IMR-90 (cell line): ENCODE measurements at regions not wholly inside any gene's neighbourhood (a gene's known extent, or its start where the extent isn't known, plus 50 kb on each side); places are given as distances from the start of the nearest gene placed in this dataset.

Experiments used
- ATAC-seq: fragments of 200-7000 bp; cut with Tn5 transposase; 2 replicates; pipeline ENCODE4 v1.9.1; 2020; ENCODE audit warnings: low read depth, mild to moderate bottlenecking, moderate library complexity
- BruUV-seq: library from RNA; stranded (reverse); fragments of 400-500 nt; replicated peaks from 2 replicates; lab custom pipeline; 2021; lab: Mats Ljungman, UMichigan
- CTCF ChIA-PET: fragments of 300-600 bp; formaldehyde crosslinking; extraction: SDS; loops from one replicate; lab custom pipeline; 2021; ENCODE audit warnings: antibody characterized with exemption; lab: Yijun Ruan, JAX
- POLR2A ChIA-PET: fragments of 300-600 bp; sonication (Branson Sonifier 250); formaldehyde crosslinking; loops from one replicate; lab custom pipeline; 2022; ENCODE audit warnings: antibody characterized with exemption; ENCODE audit not compliant: unreplicated experiment; lab: Charles Lee
- DNase-seq: peaks from one replicate; pipeline ENCODE4 v3.0.0; 2013
- H2AFZ ChIP-seq: replicated peaks from 2 replicates; pipeline ENCODE3; 2013; ENCODE audit warnings: low read length, mild to moderate bottlenecking; ENCODE audit not compliant: poor library complexity
- H2AK5ac ChIP-seq: 2 replicates; pipeline ENCODE4 v1.6.1; 2013; ENCODE audit warnings: low read depth, low read length, inconsistent platforms
- H2AK9ac ChIP-seq: replicated peaks from 2 replicates; pipeline ENCODE3; 2013; ENCODE audit warnings: mild to moderate bottlenecking, low read depth, low read length, moderate library complexity; ENCODE audit not compliant: poor library complexity
- H2BK120ac ChIP-seq: 2 replicates; pipeline ENCODE4 v1.6.1; 2013; ENCODE audit warnings: low read depth, low read length, inconsistent platforms
- H2BK15ac ChIP-seq: 3 replicates; pipeline ENCODE4 v1.6.1; 2013; ENCODE audit warnings: low read depth, low read length, inconsistent platforms
- H2BK20ac ChIP-seq: 2 replicates; pipeline ENCODE4 v1.6.1; 2013; ENCODE audit warnings: low read depth, mild to moderate bottlenecking, inconsistent platforms, low read length, moderate library complexity
- H2BK5ac ChIP-seq: 2 replicates; pipeline ENCODE4 v1.6.1; 2013; ENCODE audit warnings: mild to moderate bottlenecking, low read depth, low read length, inconsistent platforms; ENCODE audit not compliant: poor library complexity, severe bottlenecking
- H3K14ac ChIP-seq: replicated peaks from 2 replicates; pipeline ENCODE4 v1.6.1; 2013; ENCODE audit warnings: low read depth, low read length, inconsistent platforms
- H3K18ac ChIP-seq: 2 replicates; pipeline ENCODE4 v1.6.1; 2013; ENCODE audit warnings: low read depth, low read length, control low read depth
- H3K23ac ChIP-seq: 2 replicates; pipeline ENCODE4 v1.6.1; 2013; ENCODE audit warnings: low read depth, low read length, inconsistent platforms
- H3K27ac ChIP-seq: 2 replicates; pipeline ENCODE4 v1.5.1; 2013; ENCODE audit warnings: mild to moderate bottlenecking, control low read depth, low read length; ENCODE audit not compliant: insufficient read depth
- H3K27me3 ChIP-seq: 2 replicates; pipeline ENCODE4 v1.6.1; 2013; ENCODE audit warnings: low read length; ENCODE audit not compliant: control insufficient read depth, insufficient read depth
- H3K36me3 ChIP-seq: 2 replicates; pipeline ENCODE4 v1.6.1; 2013; ENCODE audit warnings: low read length, mixed read lengths; ENCODE audit not compliant: control insufficient read depth, insufficient read depth
- H3K4ac ChIP-seq: 2 replicates; pipeline ENCODE4 v1.6.1; 2013; ENCODE audit warnings: low read depth, low read length, inconsistent platforms
- H3K4me1 ChIP-seq: 2 replicates; pipeline ENCODE4 v1.6.1; 2013; ENCODE audit warnings: low read length, mixed read lengths; ENCODE audit not compliant: control insufficient read depth, insufficient read depth
- H3K4me2 ChIP-seq: 2 replicates; pipeline ENCODE4 v1.6.1; 2013; ENCODE audit warnings: low read depth, mild to moderate bottlenecking, control low read depth, low read length, moderate library complexity
- H3K4me3 ChIP-seq: 2 replicates; pipeline ENCODE4 v1.5.1; 2013; ENCODE audit warnings: low read depth, mild to moderate bottlenecking, control low read depth, low read length, moderate library complexity; ENCODE audit not compliant: insufficient read depth
- H3K56ac ChIP-seq: 2 replicates; pipeline ENCODE4 v1.6.1; 2013; ENCODE audit warnings: low read length, inconsistent platforms; ENCODE audit not compliant: insufficient read depth; ENCODE audit errors: extremely low read depth
- H3K79me1 ChIP-seq, 2 experiments: 2 replicates each; pipeline ENCODE4 v1.6.1; 2013; ENCODE audit warnings: low read length in 2 of 2, inconsistent platforms in 1 of 2, low read depth in 1 of 2
- H3K9ac ChIP-seq: 2 replicates; pipeline ENCODE4 v1.6.1; 2013; ENCODE audit warnings: low read depth, low read length, control low read depth
- H3K9me1 ChIP-seq: 2 replicates; pipeline ENCODE4 v1.6.1; 2013; ENCODE audit warnings: low read length, inconsistent platforms; ENCODE audit not compliant: insufficient read depth
- H3K9me3 ChIP-seq: 2 replicates; pipeline ENCODE4 v1.6.1; 2013; ENCODE audit warnings: low read length; ENCODE audit not compliant: control insufficient read depth, insufficient read depth
- H4K20me1 ChIP-seq: 2 replicates; pipeline ENCODE4 v1.6.1; 2013; ENCODE audit warnings: low read length, inconsistent platforms; ENCODE audit not compliant: insufficient read depth
- H4K5ac ChIP-seq: 2 replicates; pipeline ENCODE4 v1.6.1; 2013; ENCODE audit warnings: mild to moderate bottlenecking, low read depth, low read length, control low read depth
- H4K8ac ChIP-seq, 2 experiments: 2 replicates each; pipeline ENCODE4 v1.6.1; 2013; ENCODE audit warnings: low read depth in 2 of 2, low read length in 2 of 2, control low read depth in 1 of 2, inconsistent platforms in 1 of 2
- H4K91ac ChIP-seq: 2 replicates; pipeline ENCODE4 v1.6.1; 2013; ENCODE audit warnings: low read depth, low read length, inconsistent platforms; ENCODE audit not compliant: insufficient read depth
- BHLHE40 ChIP-seq: fragments of 150-350 bp; IDR thresholded peaks from 2 replicates; pipeline ENCODE4 v1.6.1; 2016; ENCODE audit warnings: mild to moderate bottlenecking, low read depth, low read length
- CEBPB ChIP-seq: IDR thresholded peaks from 2 replicates; pipeline ENCODE4 v1.6.1; 2012; ENCODE audit warnings: low read depth, low read length, improper control_type of control experiment
- CHD1 ChIP-seq: IDR thresholded peaks from 2 replicates; pipeline ENCODE4 v1.6.1; 2012; ENCODE audit warnings: low read depth, low read length, improper control_type of control experiment
- FOS ChIP-seq: fragments of 150-350 bp; IDR thresholded peaks from 2 replicates; pipeline ENCODE4 v1.6.1; 2016; ENCODE audit warnings: low read depth, low read length
- MAFK ChIP-seq: IDR thresholded peaks from 2 replicates; pipeline ENCODE4 v1.6.1; 2012; ENCODE audit warnings: low read depth, low read length, improper control_type of control experiment
- MAZ ChIP-seq: IDR thresholded peaks from 2 replicates; pipeline ENCODE4 v1.6.1; 2012; ENCODE audit warnings: low read depth, mild to moderate bottlenecking, low read length, improper control_type of control experiment, moderate library complexity, borderline replicate concordance
- MXI1 ChIP-seq: IDR thresholded peaks from 2 replicates; pipeline ENCODE4 v1.6.1; 2012; ENCODE audit warnings: low read depth, mild to moderate bottlenecking, low read length, moderate library complexity, borderline replicate concordance
- NFE2L2 ChIP-seq: fragments of 150-350 bp; IDR thresholded peaks from 2 replicates; pipeline ENCODE4 v1.6.1; 2016; ENCODE audit warnings: low read depth, mild to moderate bottlenecking, low read length
- POLR2A ChIP-seq: IDR thresholded peaks from 2 replicates; pipeline ENCODE4 v1.6.1; 2012; ENCODE audit warnings: mild to moderate bottlenecking, low read depth, low read length
- RAD21 ChIP-seq: IDR thresholded peaks from 2 replicates; pipeline ENCODE4 v1.6.1; 2012; ENCODE audit warnings: low read length, improper control_type of control experiment
- RCOR1 ChIP-seq: IDR thresholded peaks from 2 replicates; pipeline ENCODE4 v1.6.1; 2012; ENCODE audit warnings: mild to moderate bottlenecking, low read length, improper control_type of control experiment; ENCODE audit not compliant: insufficient replicate concordance
- RFX5 ChIP-seq: IDR thresholded peaks from 2 replicates; pipeline ENCODE4 v1.8.0; 2012; ENCODE audit warnings: low read depth, mild to moderate bottlenecking, low read length, moderate library complexity
- WGBS, 2 experiments: methylation state at CpG; one replicate each; pipeline versions ENCODE4 v1.1.5 to v1.1.7; 2013; ENCODE audit warnings: missing lambda C conversion rate in 2 of 2; ENCODE audit not compliant: insufficient read length in 1 of 2; ENCODE audit errors: extremely low coverage in 2 of 2; 5-methylcytosine and 5-hydroxymethylcytosine counted together
- dilution Hi-C: fragments of 300-500 bp; cut with HindIII; formaldehyde crosslinking; loops from one replicate; pipeline ENCODE4 v1.14.3; 2018; ENCODE audit warnings: low sequenced_read_pairs; ENCODE audit not compliant: unreplicated experiment
- in situ Hi-C: fragments of 300-500 bp; cut with MboI; formaldehyde crosslinking; loops from 3 replicates; pipeline ENCODE4 v1.14.3; 2019; ENCODE audit warnings: low sequenced_read_pairs, inconsistent platforms, mixed read lengths
- intact Hi-C: fragments of 100-400 bp; cut with micrococcal nuclease; formaldehyde crosslinking; loops from 2 replicates; pipeline ENCODE4 v1.10.0; 2022
- TF ChIP-seq, protein P1 (sequence below): fragments of 150-350 bp; IDR thresholded peaks from 2 replicates; pipeline ENCODE4 v1.6.1; 2016; ENCODE audit warnings: low read depth, mild to moderate bottlenecking, low read length, moderate library complexity, borderline replicate concordance
- TF ChIP-seq, protein P2 (sequence below): conservative IDR thresholded peaks from 2 replicates; pipeline ENCODE4 v1.5.1; 2012; ENCODE audit warnings: mild to moderate bottlenecking, low read depth, low read length, improper control_type of control experiment
- TF ChIP-seq, protein P3 (sequence below): fragments of 150-350 bp; IDR thresholded peaks from 2 replicates; pipeline ENCODE4 v1.6.1; 2017; ENCODE audit warnings: mild to moderate bottlenecking, antibody characterized with exemption, low read length, low read depth

DNA sequence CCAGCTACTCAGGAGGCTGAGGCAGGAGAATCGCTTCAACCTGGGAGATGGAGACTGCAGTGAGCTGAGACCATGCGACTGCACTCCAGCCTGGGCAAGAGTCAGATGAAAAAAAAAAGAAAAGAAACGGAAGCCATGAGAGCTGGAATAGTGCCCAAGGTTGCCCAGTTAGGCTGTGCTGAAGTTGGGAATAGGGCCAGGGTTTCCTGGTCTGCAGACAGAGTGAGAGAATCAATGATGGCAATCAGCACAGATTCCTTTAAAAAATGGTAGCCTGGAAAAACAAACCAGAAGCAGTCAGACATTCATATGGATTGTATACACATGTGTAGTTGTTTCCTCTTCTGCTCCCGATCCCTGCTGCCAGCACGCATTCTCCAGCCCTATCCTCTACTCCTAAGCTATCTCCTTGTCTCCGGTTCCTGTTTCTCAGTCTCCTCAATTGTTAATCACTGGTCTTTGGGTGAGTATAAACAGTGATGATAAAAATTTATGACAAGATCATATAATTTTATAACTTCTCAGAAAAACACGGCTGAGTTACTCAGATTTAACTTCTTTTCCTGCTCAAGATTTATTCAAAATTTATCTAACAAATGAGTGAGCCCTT is 316.2 kb upstream of the UMPS start:
- Histone ChIP-seq H3K56ac (no peak overlapping the region), H3K27me3 (no peaks in the 10 kb centered on the region), H4K20me1 (no peaks in the 10 kb centered on the region), H2BK5ac (no peak overlapping the region), H3K9me1 (peaks cover 2% of the 10 kb centered on the region; the same call in 1 of the 2 replicates), H3K18ac (no peak overlapping the region), H2BK15ac (no peak overlapping the region), H2BK120ac (no peak overlapping the region), H2BK20ac (no peak overlapping the region), H3K9me3 (no peaks in the 10 kb centered on the region), H2AK9ac (no peak overlapping the region), H3K9ac (no peak overlapping the region), H3K4me3 (no peak overlapping the region), H3K4me1 (peaks cover 6% of the 10 kb centered on the region), H4K5ac (no peak overlapping the region), H3K4ac (no peak overlapping the region), H4K91ac (no peak overlapping the region), H3K36me3 (peaks cover 5% of the 10 kb centered on the region), H3K14ac (no peak overlapping the region), H3K4me2 (no peak overlapping the region), H3K79me1 (no peaks in the 10 kb centered on the region), H3K27ac (no peak overlapping the region), H2AFZ (no peak overlapping the region), H2AK5ac (no peak overlapping the region), H3K23ac (no peak overlapping the region), H4K8ac (no peak overlapping the region)
- in situ Hi-C loops, result no loop called here
- TF ChIP-seq NFE2L2 (no peak), BHLHE40 (no peak), RCOR1 (no peak), CEBPB (no peak), RAD21 (no peak), CHD1 (no peak), POLR2A (no peak), RFX5 (no peak), MAFK (no peak), MAZ (no peak), MXI1 (no peak), FOS (no peak)
- TF ChIP-seq, protein P1, sequence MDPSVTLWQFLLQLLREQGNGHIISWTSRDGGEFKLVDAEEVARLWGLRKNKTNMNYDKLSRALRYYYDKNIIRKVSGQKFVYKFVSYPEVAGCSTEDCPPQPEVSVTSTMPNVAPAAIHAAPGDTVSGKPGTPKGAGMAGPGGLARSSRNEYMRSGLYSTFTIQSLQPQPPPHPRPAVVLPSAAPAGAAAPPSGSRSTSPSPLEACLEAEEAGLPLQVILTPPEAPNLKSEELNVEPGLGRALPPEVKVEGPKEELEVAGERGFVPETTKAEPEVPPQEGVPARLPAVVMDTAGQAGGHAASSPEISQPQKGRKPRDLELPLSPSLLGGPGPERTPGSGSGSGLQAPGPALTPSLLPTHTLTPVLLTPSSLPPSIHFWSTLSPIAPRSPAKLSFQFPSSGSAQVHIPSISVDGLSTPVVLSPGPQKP, result no peak
- TF ChIP-seq, protein P2, sequence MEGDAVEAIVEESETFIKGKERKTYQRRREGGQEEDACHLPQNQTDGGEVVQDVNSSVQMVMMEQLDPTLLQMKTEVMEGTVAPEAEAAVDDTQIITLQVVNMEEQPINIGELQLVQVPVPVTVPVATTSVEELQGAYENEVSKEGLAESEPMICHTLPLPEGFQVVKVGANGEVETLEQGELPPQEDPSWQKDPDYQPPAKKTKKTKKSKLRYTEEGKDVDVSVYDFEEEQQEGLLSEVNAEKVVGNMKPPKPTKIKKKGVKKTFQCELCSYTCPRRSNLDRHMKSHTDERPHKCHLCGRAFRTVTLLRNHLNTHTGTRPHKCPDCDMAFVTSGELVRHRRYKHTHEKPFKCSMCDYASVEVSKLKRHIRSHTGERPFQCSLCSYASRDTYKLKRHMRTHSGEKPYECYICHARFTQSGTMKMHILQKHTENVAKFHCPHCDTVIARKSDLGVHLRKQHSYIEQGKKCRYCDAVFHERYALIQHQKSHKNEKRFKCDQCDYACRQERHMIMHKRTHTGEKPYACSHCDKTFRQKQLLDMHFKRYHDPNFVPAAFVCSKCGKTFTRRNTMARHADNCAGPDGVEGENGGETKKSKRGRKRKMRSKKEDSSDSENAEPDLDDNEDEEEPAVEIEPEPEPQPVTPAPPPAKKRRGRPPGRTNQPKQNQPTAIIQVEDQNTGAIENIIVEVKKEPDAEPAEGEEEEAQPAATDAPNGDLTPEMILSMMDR, result no peak
- TF ChIP-seq, protein P3, sequence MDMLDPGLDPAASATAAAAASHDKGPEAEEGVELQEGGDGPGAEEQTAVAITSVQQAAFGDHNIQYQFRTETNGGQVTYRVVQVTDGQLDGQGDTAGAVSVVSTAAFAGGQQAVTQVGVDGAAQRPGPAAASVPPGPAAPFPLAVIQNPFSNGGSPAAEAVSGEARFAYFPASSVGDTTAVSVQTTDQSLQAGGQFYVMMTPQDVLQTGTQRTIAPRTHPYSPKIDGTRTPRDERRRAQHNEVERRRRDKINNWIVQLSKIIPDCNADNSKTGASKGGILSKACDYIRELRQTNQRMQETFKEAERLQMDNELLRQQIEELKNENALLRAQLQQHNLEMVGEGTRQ, result no peak
- POLR2A ChIA-PET, result no interaction called here
- no TSS peak for BruUV-seq
- CTCF ChIA-PET, result no interaction called here
- no peak for DNase-seq
- 20% methylated on average over 1 of the region's 7 CpGs; no CpG with 5 or more reads in 1 of the 2 experiments for WGBS, 2 experiments
- dilution Hi-C loops, result no loop called here
- intact Hi-C loops, result no loop called here
- ATAC-seq, result no peak
